ENCODE measurements at regions not wholly inside any gene's neighbourhood (a gene's known extent, or its start where the extent isn't known, plus 50 kb on each side); places are given as distances from the start of the nearest gene placed in this dataset.
A peak's percentile ranks its signal among the peaks of the same experiment; 100 is the strongest.

- Histone ChIP-seq H3K4me1 (ENCODE audit: control insufficient read depth in 2 of 2, insufficient read depth in 1 of 2, low read depth in 1 of 2, low read length in 2 of 2) (peaks cover 0 to 2% of the 10 kb centered on the region in 2 donors), H3K4me2 (ENCODE audit: insufficient read depth, low read length, poor library complexity, severe bottlenecking) (no peak overlapping the region), H3K4ac (ENCODE audit: low read length) (no peak overlapping the region), H3K14ac (ENCODE audit: low read length) (no peak overlapping the region), H3K9ac (ENCODE audit: low read depth, low read length, poor library complexity) (no peak overlapping the region), H3K79me1 (ENCODE audit: low read depth, low read length) (no peaks in the 10 kb centered on the region), H3K9me3 (replicated peaks in 1 of 2; ENCODE audit: control insufficient read depth in 2 of 2, insufficient read depth in 1 of 2, low read depth in 1 of 2, low read length in 2 of 2) (no peaks in the 10 kb centered on the region), H3K4me3 (ENCODE audit: low read length in 2 of 2) (no peak overlapping the region), H2BK5ac (ENCODE audit: low read length) (no peak overlapping the region), H3K18ac (ENCODE audit: low read length) (no peak overlapping the region), H2AFZ (ENCODE audit: low read length) (no peak overlapping the region), H3K23ac (ENCODE audit: low read depth, low read length, poor library complexity) (no peak overlapping the region), H2BK120ac (ENCODE audit: low read depth, low read length) (no peak overlapping the region), H3K36me3 (replicated peaks in 1 of 2; ENCODE audit: control insufficient read depth in 2 of 2, insufficient read depth in 2 of 2, low read length in 2 of 2) (no peaks in the 10 kb centered on the region), H2AK5ac (ENCODE audit: low read depth, low read length) (no peak overlapping the region), H4K91ac (ENCODE audit: low read depth, low read length, poor library complexity) (no peak overlapping the region), H4K8ac (ENCODE audit: low read depth, low read length) (no peak overlapping the region), H2BK15ac (ENCODE audit: low read length) (no peak overlapping the region), H3K27ac (replicated peaks; ENCODE audit: low read length) (no peak overlapping the region), H3K27me3 (ENCODE audit: control insufficient read depth in 3 of 3, insufficient read depth in 3 of 3, low read depth in 1 of 3, low read length in 3 of 3) (peaks cover 0 to 2% (median 0%) of the 10 kb centered on the region in 3 experiments), H2BK12ac (ENCODE audit: low read length) (no peak overlapping the region)
- DNase-seq (ENCODE audit: low spot score): no peak
- WGBS, 2 donors (ENCODE audit: extremely low coverage in 2 of 2, insufficient read length in 2 of 2, insufficient replicate concordance in 1 of 2): no CpG with 5 or more reads among the region's 1 CpG
These were observed 1074.9 kb downstream of the FAM181B start for GRCh38 chr11:81658722-81659121.

GRCh38 chr11:81655351-81655750, 1078.3 kb downstream of the FAM181B start:
- H3K14ac ChIP-seq (ENCODE audit: low read length): no peak overlapping the region
- H3K4me3 ChIP-seq (ENCODE audit: low read length in 2 of 2): no peak overlapping the region
- no peak overlapping the region for H3K18ac ChIP-seq (ENCODE audit: low read length)
- DNase-seq (ENCODE audit: low spot score): no peak
- no peak overlapping the region for H3K4me2 ChIP-seq (ENCODE audit: insufficient read depth, low read length, poor library complexity, severe bottlenecking)
- peaks cover 0 to 2% (median 0%) of the 10 kb centered on the region in 3 experiments for H3K27me3 ChIP-seq (ENCODE audit: control insufficient read depth in 3 of 3, insufficient read depth in 3 of 3, low read depth in 1 of 3, low read length in 3 of 3)
- H2BK12ac ChIP-seq (ENCODE audit: low read length): no peak overlapping the region
- no peak overlapping the region for H2BK15ac ChIP-seq (ENCODE audit: low read length)
- H3K9me3 ChIP-seq (replicated peaks in 1 of 2; ENCODE audit: control insufficient read depth in 2 of 2, insufficient read depth in 1 of 2, low read depth in 1 of 2, low read length in 2 of 2): no peaks in the 10 kb centered on the region
- H2BK120ac ChIP-seq (ENCODE audit: low read depth, low read length): no peak overlapping the region
- no peak overlapping the region for H3K9ac ChIP-seq (ENCODE audit: low read depth, low read length, poor library complexity)
- H4K8ac ChIP-seq (ENCODE audit: low read depth, low read length): no peak overlapping the region
- H3K4me1 ChIP-seq (ENCODE audit: control insufficient read depth in 2 of 2, insufficient read depth in 1 of 2, low read depth in 1 of 2, low read length in 2 of 2): no peaks in the 10 kb centered on the region
- H2BK5ac ChIP-seq (ENCODE audit: low read length): no peak overlapping the region
- no peaks in the 10 kb centered on the region for H3K79me1 ChIP-seq (ENCODE audit: low read depth, low read length)
- no peak overlapping the region for H2AFZ ChIP-seq (ENCODE audit: low read length)
- no peak overlapping the region for H2AK5ac ChIP-seq (ENCODE audit: low read depth, low read length)
- no peaks in the 10 kb centered on the region for H3K36me3 ChIP-seq (replicated peaks in 1 of 2; ENCODE audit: control insufficient read depth in 2 of 2, insufficient read depth in 2 of 2, low read length in 2 of 2)
- H3K23ac ChIP-seq (ENCODE audit: low read depth, low read length, poor library complexity): no peak overlapping the region
- no peak overlapping the region for H3K4ac ChIP-seq (ENCODE audit: low read length)
- no peak overlapping the region for H3K27ac ChIP-seq (replicated peaks; ENCODE audit: low read length)
- H4K91ac ChIP-seq (ENCODE audit: low read depth, low read length, poor library complexity): no peak overlapping the region

- H4K91ac ChIP-seq (ENCODE audit: low read depth, low read length, poor library complexity): no peak overlapping the region
- H3K4me3 ChIP-seq (ENCODE audit: low read length in 2 of 2): no peak overlapping the region
- no peak overlapping the region for H4K8ac ChIP-seq (ENCODE audit: low read depth, low read length)
- H3K4ac ChIP-seq (ENCODE audit: low read length): no peak overlapping the region
- no peaks in the 10 kb centered on the region for H3K79me1 ChIP-seq (ENCODE audit: low read depth, low read length)
- H2AFZ ChIP-seq (ENCODE audit: low read length): no peak overlapping the region
- no peak overlapping the region for H2BK5ac ChIP-seq (ENCODE audit: low read length)
- no peak overlapping the region for H3K4me2 ChIP-seq (ENCODE audit: insufficient read depth, low read length, poor library complexity, severe bottlenecking)
- H3K27me3 ChIP-seq (ENCODE audit: control insufficient read depth in 3 of 3, insufficient read depth in 3 of 3, low read depth in 1 of 3, low read length in 3 of 3): peaks cover 0 to 3% (median 3%) of the 10 kb centered on the region in 3 experiments
- no peak overlapping the region for H3K27ac ChIP-seq (replicated peaks; ENCODE audit: low read length)
- DNase-seq (ENCODE audit: low spot score): no peak
- WGBS, 2 donors (ENCODE audit: extremely low coverage in 2 of 2, insufficient read length in 2 of 2, insufficient replicate concordance in 1 of 2): no CpG with 5 or more reads among the region's 3 CpGs
- no peak overlapping the region for H3K9ac ChIP-seq (ENCODE audit: low read depth, low read length, poor library complexity)
- H3K23ac ChIP-seq (ENCODE audit: low read depth, low read length, poor library complexity): no peak overlapping the region
- no peak overlapping the region for H2BK15ac ChIP-seq (ENCODE audit: low read length)
- H3K14ac ChIP-seq (ENCODE audit: low read length): no peak overlapping the region
- no peak overlapping the region for H2AK5ac ChIP-seq (ENCODE audit: low read depth, low read length)
- peaks cover 2 to 3% of the 10 kb centered on the region in 2 donors for H3K4me1 ChIP-seq (ENCODE audit: control insufficient read depth in 2 of 2, insufficient read depth in 1 of 2, low read depth in 1 of 2, low read length in 2 of 2)
- H3K18ac ChIP-seq (ENCODE audit: low read length): no peak overlapping the region
- H2BK120ac ChIP-seq (ENCODE audit: low read depth, low read length): no peak overlapping the region
- no peak overlapping the region for H2BK12ac ChIP-seq (ENCODE audit: low read length)
- H3K36me3 ChIP-seq (replicated peaks in 1 of 2; ENCODE audit: control insufficient read depth in 2 of 2, insufficient read depth in 2 of 2, low read length in 2 of 2): no peaks in the 10 kb centered on the region
- no peaks in the 10 kb centered on the region for H3K9me3 ChIP-seq (replicated peaks in 1 of 2; ENCODE audit: control insufficient read depth in 2 of 2, insufficient read depth in 1 of 2, low read depth in 1 of 2, low read length in 2 of 2)
These were observed 1086.3 kb downstream of the FAM181B start for GRCh38 chr11:81647374-81647773.

- H4K91ac ChIP-seq (ENCODE audit: low read depth, low read length, poor library complexity): no peak overlapping the region
- no peak overlapping the region for H3K27ac ChIP-seq (replicated peaks; ENCODE audit: low read length)
- no peaks in the 10 kb centered on the region for H3K79me1 ChIP-seq (ENCODE audit: low read depth, low read length)
- H3K4me1 ChIP-seq (ENCODE audit: control insufficient read depth in 2 of 2, insufficient read depth in 1 of 2, low read depth in 1 of 2, low read length in 2 of 2): peaks cover 2 to 3% of the 10 kb centered on the region in 2 donors
- peak; percentile 27 for DNase-seq (ENCODE audit: low spot score)
- no peaks in the 10 kb centered on the region for H3K9me3 ChIP-seq (replicated peaks in 1 of 2; ENCODE audit: control insufficient read depth in 2 of 2, insufficient read depth in 1 of 2, low read depth in 1 of 2, low read length in 2 of 2)
- H2AK5ac ChIP-seq (ENCODE audit: low read depth, low read length): no peak overlapping the region
- H3K9ac ChIP-seq (ENCODE audit: low read depth, low read length, poor library complexity): no peak overlapping the region
- no peak overlapping the region for H3K23ac ChIP-seq (ENCODE audit: low read depth, low read length, poor library complexity)
- WGBS, 2 donors (ENCODE audit: extremely low coverage in 2 of 2, insufficient read length in 2 of 2, insufficient replicate concordance in 1 of 2): no CpG with 5 or more reads among the region's 1 CpG
- no peaks in the 10 kb centered on the region for H3K36me3 ChIP-seq (replicated peaks in 1 of 2; ENCODE audit: control insufficient read depth in 2 of 2, insufficient read depth in 2 of 2, low read length in 2 of 2)
- no peak overlapping the region for H3K18ac ChIP-seq (ENCODE audit: low read length)
- no peak overlapping the region for H3K4ac ChIP-seq (ENCODE audit: low read length)
- H2AFZ ChIP-seq (ENCODE audit: low read length): no peak overlapping the region
- no peak overlapping the region for H2BK5ac ChIP-seq (ENCODE audit: low read length)
- H2BK120ac ChIP-seq (ENCODE audit: low read depth, low read length): no peak overlapping the region
- no peak overlapping the region for H3K14ac ChIP-seq (ENCODE audit: low read length)
- no peak overlapping the region for H3K4me2 ChIP-seq (ENCODE audit: insufficient read depth, low read length, poor library complexity, severe bottlenecking)
- H4K8ac ChIP-seq (ENCODE audit: low read depth, low read length): no peak overlapping the region
- no peak overlapping the region for H3K4me3 ChIP-seq (ENCODE audit: low read length in 2 of 2)
- no peak overlapping the region for H2BK12ac ChIP-seq (ENCODE audit: low read length)
- H2BK15ac ChIP-seq (ENCODE audit: low read length): no peak overlapping the region
- peaks cover 0 to 3% (median 3%) of the 10 kb centered on the region in 3 experiments for H3K27me3 ChIP-seq (ENCODE audit: control insufficient read depth in 3 of 3, insufficient read depth in 3 of 3, low read depth in 1 of 3, low read length in 3 of 3)
These were observed 1089.3 kb downstream of the FAM181B start for GRCh38 chr11:81644239-81644840.
